Mesenchymal stem cell (in vitro differentiated cells and primary cell): ENCODE measurements at regions not wholly inside any gene's neighbourhood (a gene's known extent, or its start where the extent isn't known, plus 50 kb on each side); places are given as distances from the start of the nearest gene placed in this dataset.

ENCODE experiments used
- DNase-seq: peaks from one replicate; pipeline ENCODE4 v3.0.0-alpha.2; 2013
- H2AFZ ChIP-seq: one replicate; pipeline ENCODE4 v1.6.1; 2013; ENCODE audit warnings: low read depth, mild to moderate bottlenecking, control low read depth, inconsistent platforms, low read length, moderate library complexity
- H2AK5ac ChIP-seq: 2 replicates; pipeline ENCODE4 v1.6.1; 2013; ENCODE audit warnings: low read length, moderate library complexity, mild to moderate bottlenecking, inconsistent platforms; ENCODE audit not compliant: severe bottlenecking
- H2BK120ac ChIP-seq: one replicate; pipeline ENCODE4 v1.6.1; 2013; ENCODE audit warnings: low read depth, mild to moderate bottlenecking, inconsistent platforms, low read length, moderate library complexity
- H2BK12ac ChIP-seq, 2 experiments: one replicate each; pipeline ENCODE4 v1.6.1; 2013; ENCODE audit warnings: inconsistent platforms in 2 of 2, low read length in 2 of 2, mild to moderate bottlenecking in 2 of 2, moderate library complexity in 2 of 2, control low read depth in 1 of 2
- H2BK15ac ChIP-seq: one replicate; pipeline ENCODE4 v1.6.1; 2013; ENCODE audit warnings: mild to moderate bottlenecking, low read depth, inconsistent platforms; ENCODE audit not compliant: poor library complexity, severe bottlenecking
- H2BK5ac ChIP-seq: 2 replicates; pipeline ENCODE4 v1.6.1; 2013; ENCODE audit warnings: low read depth, mild to moderate bottlenecking, low read length, control low read depth, inconsistent platforms; ENCODE audit not compliant: poor library complexity, severe bottlenecking
- H3K14ac ChIP-seq, 2 experiments: one replicate each; pipeline ENCODE4 v1.6.1; 2013; ENCODE audit warnings: inconsistent platforms in 2 of 2, low read length in 2 of 2, control low read depth in 1 of 2, mild to moderate bottlenecking in 1 of 2, moderate library complexity in 1 of 2
- H3K18ac ChIP-seq, 2 experiments: one replicate each; pipeline ENCODE4 v1.6.1; 2013; ENCODE audit warnings: inconsistent platforms in 2 of 2, low read length in 2 of 2, control low read depth in 1 of 2, low read depth in 1 of 2, mild to moderate bottlenecking in 1 of 2
- H3K23ac ChIP-seq, 2 experiments: one replicate each; pipeline ENCODE4 v1.6.1; 2013; ENCODE audit warnings: inconsistent platforms in 2 of 2, low read length in 2 of 2, mild to moderate bottlenecking in 2 of 2, moderate library complexity in 2 of 2, control low read depth in 1 of 2
- H3K27ac ChIP-seq: 2 replicates; pipeline ENCODE4 v1.5.1; 2013; ENCODE audit warnings: mild to moderate bottlenecking, moderate library complexity, low read length, control low read depth, inconsistent platforms; ENCODE audit not compliant: poor library complexity, severe bottlenecking
- H3K27me3 ChIP-seq, 2 experiments: 2 replicates each; pipeline versions ENCODE4 v1.6.1 to v1.7.0; 2013; ENCODE audit warnings: low read length in 2 of 2, mild to moderate bottlenecking in 2 of 2, moderate library complexity in 2 of 2, control low read depth in 1 of 2, inconsistent platforms in 1 of 2; ENCODE audit not compliant: control insufficient read depth in 1 of 2, insufficient read depth in 1 of 2
- H3K36me3 ChIP-seq, 2 experiments: 2 replicates each; pipeline versions ENCODE4 v1.6.1 to v1.7.0; 2013; ENCODE audit warnings: low read length in 2 of 2, control low read depth in 1 of 2, inconsistent platforms in 1 of 2, low read depth in 1 of 2, mild to moderate bottlenecking in 1 of 2; ENCODE audit not compliant: insufficient read depth in 2 of 2, control insufficient read depth in 1 of 2
- H3K4ac ChIP-seq, 2 experiments: one replicate each; pipeline ENCODE4 v1.6.1; 2013; ENCODE audit warnings: inconsistent platforms in 2 of 2, low read length in 2 of 2, mild to moderate bottlenecking in 2 of 2, moderate library complexity in 2 of 2, control low read depth in 1 of 2, low read depth in 1 of 2
- H3K4me1 ChIP-seq: 2 replicates; pipeline ENCODE4 v1.6.1; 2013; ENCODE audit warnings: low read depth, low read length, control low read depth; ENCODE audit not compliant: control insufficient read depth, insufficient read depth
- H3K4me2 ChIP-seq: 2 replicates; pipeline ENCODE4 v1.6.1; 2013; ENCODE audit warnings: low read length, mild to moderate bottlenecking, inconsistent platforms; ENCODE audit not compliant: poor library complexity, severe bottlenecking
- H3K4me3 ChIP-seq, 2 experiments: 2 replicates each; pipeline versions ENCODE4 v1.5.1 to v1.7.0; 2013; ENCODE audit warnings: low read length in 2 of 2, mild to moderate bottlenecking in 2 of 2, control low read depth in 1 of 2, low read depth in 1 of 2; ENCODE audit not compliant: insufficient read depth in 1 of 2
- H3K79me1 ChIP-seq: replicated peaks from 2 replicates; pipeline ENCODE4 v1.6.1; 2013; ENCODE audit warnings: mild to moderate bottlenecking, control low read depth, low read length, inconsistent platforms; ENCODE audit not compliant: poor library complexity, severe bottlenecking
- H3K9ac ChIP-seq: 2 replicates; pipeline ENCODE4 v1.7.0; 2013; ENCODE audit warnings: mild to moderate bottlenecking, low read length, moderate library complexity
- H3K9me3 ChIP-seq: 2 replicates; pipeline ENCODE4 v1.7.0; 2013; ENCODE audit warnings: mild to moderate bottlenecking, low read length; ENCODE audit not compliant: control insufficient read depth
- H4K8ac ChIP-seq: one replicate; pipeline ENCODE4 v1.6.1; 2013; ENCODE audit warnings: inconsistent platforms, mild to moderate bottlenecking, low read length, moderate library complexity
- H4K91ac ChIP-seq: one replicate; pipeline ENCODE4 v1.6.1; 2013; ENCODE audit warnings: mild to moderate bottlenecking, low read length, inconsistent platforms
- WGBS: methylation state at CpG from one replicate; pipeline ENCODE4 v1.1.7; 2013; ENCODE audit warnings: mixed read lengths; 5-methylcytosine and 5-hydroxymethylcytosine counted together

DNA sequence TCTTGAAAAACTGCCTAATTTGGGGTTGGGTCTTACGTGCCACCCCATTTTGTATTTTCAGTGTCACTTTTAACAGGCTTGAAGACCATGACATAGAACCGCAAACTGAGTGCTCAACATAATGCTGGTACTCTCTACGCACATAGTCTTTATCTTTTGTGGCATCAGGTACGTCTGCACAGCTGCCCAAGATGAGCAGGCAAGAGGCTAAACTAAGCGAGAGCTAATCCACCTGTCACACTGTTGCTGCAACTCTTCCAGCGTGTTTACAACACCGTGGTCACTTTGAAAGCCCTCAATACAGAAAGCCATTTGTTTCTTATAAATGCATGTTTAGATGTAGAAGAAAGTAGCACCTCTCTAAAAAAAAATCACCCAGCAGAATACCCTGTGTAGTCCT, 270.0 kb upstream of the TCF4 start:
- Histone ChIP-seq H3K27me3 (no peaks in the 10 kb centered on the region), H2BK12ac (no peak overlapping the region)
- WGBS = 90% methylated on average over 5 of the region's 7 CpGs

DNA sequence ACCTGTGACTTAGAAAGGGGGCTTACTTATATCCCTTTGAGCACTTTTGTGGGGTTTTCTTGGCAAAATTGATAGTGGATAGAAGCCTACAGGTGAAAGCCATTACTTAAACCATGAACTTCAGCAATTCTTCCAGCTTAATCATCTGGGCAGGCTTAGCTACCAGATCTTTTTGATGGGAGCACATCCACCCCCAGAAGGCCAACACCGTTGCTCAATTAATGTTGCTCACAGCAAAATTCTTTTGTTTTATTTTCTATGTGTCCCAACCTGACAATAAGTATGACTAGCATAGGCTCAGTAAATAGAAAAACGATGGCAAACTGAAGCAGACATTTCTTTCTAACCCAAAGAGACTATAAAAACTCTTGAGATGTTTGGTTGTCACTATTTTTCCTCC, 269.4 kb upstream of the TCF4 start:
- H3K18ac ChIP-seq = no peak overlapping the region
- H4K91ac ChIP-seq = no peak overlapping the region
- no peak for DNase-seq
- no peaks in the 10 kb centered on the region for H3K36me3 ChIP-seq
- WGBS = 92% methylated on average over 1 of the region's 2 CpGs
- no peaks in the 10 kb centered on the region for H3K27me3 ChIP-seq
- H2BK120ac ChIP-seq = no peak overlapping the region
- H3K4ac ChIP-seq = no peak overlapping the region
- H3K4me3 ChIP-seq = no peak overlapping the region
- no peak overlapping the region for H2BK5ac ChIP-seq
- no peak overlapping the region for H3K23ac ChIP-seq
- no peak overlapping the region for H3K14ac ChIP-seq
- no peak overlapping the region for H3K4me2 ChIP-seq
- no peak overlapping the region for H3K9ac ChIP-seq
- no peak overlapping the region for H2BK15ac ChIP-seq
- H2BK12ac ChIP-seq = no peak overlapping the region
- H3K79me1 ChIP-seq = no peaks in the 10 kb centered on the region
- H3K27ac ChIP-seq = no peak overlapping the region
- H2AK5ac ChIP-seq = peak overlapping the region; percentile 51
- H3K4me1 ChIP-seq = peaks cover 1% of the 10 kb centered on the region
- H4K8ac ChIP-seq = no peak overlapping the region
- H2AFZ ChIP-seq = no peak overlapping the region
- H3K9me3 ChIP-seq = no peaks in the 10 kb centered on the region

More for the DNA sequence above, 270.0 kb upstream of the TCF4 start:
- Histone ChIP-seq H4K91ac (no peak overlapping the region), H3K4me1 (peaks cover 1% of the 10 kb centered on the region), H2BK120ac (no peak overlapping the region), H2AK5ac (peak overlapping the region; percentile 11), H3K27ac (no peak overlapping the region), H3K9ac (peak overlapping the region; percentile 89), H4K8ac (no peak overlapping the region), H2BK15ac (no peak overlapping the region), H3K79me1 (no peaks in the 10 kb centered on the region), H3K4me2 (no peak overlapping the region), H3K4me3 (no peak overlapping the region), H3K36me3 (no peaks in the 10 kb centered on the region), H2AFZ (no peak overlapping the region), H2BK5ac (no peak overlapping the region), H3K4ac (no peak overlapping the region), H3K23ac (no peak overlapping the region), H3K14ac (no peak overlapping the region), H3K18ac (no peak overlapping the region), H3K9me3 (no peaks in the 10 kb centered on the region)
- peak; percentile 22 for DNase-seq

DNA sequence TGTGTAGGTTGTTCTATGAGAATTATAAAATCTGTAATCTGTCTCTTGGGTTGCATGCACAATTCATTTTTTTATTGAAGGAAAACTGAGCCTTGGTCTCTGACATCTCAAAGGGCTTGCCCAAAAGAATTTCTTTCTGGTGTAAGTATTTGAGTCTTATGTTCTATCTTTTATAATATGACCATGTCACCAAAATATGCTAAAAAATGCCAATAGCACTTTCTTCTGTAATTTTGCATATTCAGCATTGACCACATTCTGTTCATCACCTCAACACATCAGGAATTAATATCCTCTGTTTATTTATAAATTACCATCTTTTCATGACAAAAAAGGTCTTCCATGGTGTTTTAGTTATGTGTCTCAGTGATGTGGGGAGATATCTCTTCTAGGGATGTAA, 268.7 kb upstream of the TCF4 start:
- H3K27me3 ChIP-seq = no peaks in the 10 kb centered on the region
- no peak overlapping the region for H3K4me2 ChIP-seq

DNA sequence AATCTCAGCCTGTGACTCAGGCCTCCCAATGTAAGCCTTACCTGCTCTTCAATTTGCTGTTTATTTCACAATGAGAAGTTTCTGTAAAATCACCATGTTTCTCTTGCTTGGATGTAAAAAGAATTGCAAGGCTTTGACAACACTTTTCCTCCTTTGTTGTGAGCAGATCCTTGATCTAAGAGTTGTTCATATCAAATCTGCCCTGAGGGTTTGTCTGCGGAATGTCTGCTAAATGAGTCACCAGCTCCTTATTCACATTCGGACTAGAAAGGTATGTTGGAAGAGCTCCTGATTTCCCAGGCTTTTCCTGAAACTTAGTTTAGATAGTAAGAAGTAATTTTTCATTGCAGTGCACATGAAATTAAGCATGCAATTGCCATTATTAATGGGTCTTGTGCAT, 268.2 kb upstream of the TCF4 start:
- H3K14ac ChIP-seq = no peak overlapping the region
- H3K9me3 ChIP-seq = no peaks in the 10 kb centered on the region
- H3K9ac ChIP-seq = no peak overlapping the region
- 13% methylated on average over 1 of the region's 2 CpGs for WGBS
- no peak overlapping the region for H4K91ac ChIP-seq
- no peak overlapping the region for H3K4me3 ChIP-seq
- H2BK5ac ChIP-seq = no peak overlapping the region
- H2AFZ ChIP-seq = no peak overlapping the region
- H3K79me1 ChIP-seq = no peaks in the 10 kb centered on the region
- no peak overlapping the region for H3K4me2 ChIP-seq
- H3K36me3 ChIP-seq = no peaks in the 10 kb centered on the region
- H4K8ac ChIP-seq = no peak overlapping the region
- H3K18ac ChIP-seq = no peak overlapping the region
- DNase-seq = peak; percentile 70
- H3K27ac ChIP-seq = peak overlapping the region; percentile 67
- H2BK120ac ChIP-seq = no peak overlapping the region
- H2AK5ac ChIP-seq = no peak overlapping the region
- H2BK12ac ChIP-seq = no peak overlapping the region
- H2BK15ac ChIP-seq = no peak overlapping the region
- peaks cover 1% of the 10 kb centered on the region for H3K4me1 ChIP-seq
- H3K23ac ChIP-seq = no peak overlapping the region
- H3K27me3 ChIP-seq = no peaks in the 10 kb centered on the region
- no peak overlapping the region for H3K4ac ChIP-seq

More for the DNA sequence above, 268.7 kb upstream of the TCF4 start:
- Histone ChIP-seq H3K23ac (no peak overlapping the region), H3K9me3 (no peaks in the 10 kb centered on the region), H3K4me3 (no peak overlapping the region), H3K36me3 (no peaks in the 10 kb centered on the region), H2BK15ac (no peak overlapping the region), H2BK12ac (no peak overlapping the region), H3K9ac (no peak overlapping the region), H3K27ac (no peak overlapping the region), H3K18ac (no peak overlapping the region), H4K91ac (no peak overlapping the region), H2BK5ac (no peak overlapping the region), H3K79me1 (no peaks in the 10 kb centered on the region), H3K4ac (no peak overlapping the region), H2BK120ac (no peak overlapping the region), H4K8ac (no peak overlapping the region), H2AFZ (no peak overlapping the region), H3K14ac (no peak overlapping the region), H3K4me1 (peaks cover 1% of the 10 kb centered on the region), H2AK5ac (no peak overlapping the region)
- DNase-seq = no peak
